SK-N-SH treated with all-trans-retinoic acid at 6 μM for 48 hours (cell line): ENCODE measurements at regions not wholly inside any gene's neighbourhood (a gene's known extent, or its start where the extent isn't known, plus 50 kb on each side); places are given as distances from the start of the nearest gene placed in this dataset.

Experiments used
- ARNTL ChIP-seq: fragments of 450-650 bp; formaldehyde crosslinking; IDR thresholded peaks from 2 replicates; pipeline ENCODE4 v1.5.0; 2020; ENCODE audit warnings: low read depth, mild to moderate bottlenecking, moderate library complexity, borderline replicate concordance
- OSR1 ChIP-seq: fragments of 250-450 bp; sonication (Bioruptor Pico); IDR thresholded peaks from 2 replicates; pipeline ENCODE4 v1.8.0; 2022; ENCODE audit warnings: moderate library complexity, mild to moderate bottlenecking, inconsistent platforms
- PPARA ChIP-seq: fragments of 250-450 bp; sonication (Bioruptor Pico); IDR thresholded peaks from 2 replicates; pipeline ENCODE4 v1.5.0; 2020; ENCODE audit warnings: mild to moderate bottlenecking, borderline replicate concordance
- RARB ChIP-seq: fragments of 250-450 bp; sonication (Bioruptor Pico); IDR thresholded peaks from 2 replicates; pipeline ENCODE4 v1.8.0; 2021; ENCODE audit warnings: mild to moderate bottlenecking, moderate library complexity
- TOX ChIP-seq: fragments of 250-450 bp; sonication (Bioruptor Pico); IDR thresholded peaks from 2 replicates; pipeline ENCODE4 v1.8.0; 2021; ENCODE audit warnings: mild to moderate bottlenecking, moderate library complexity, borderline replicate concordance
- ZFP30 ChIP-seq: fragments of 450-650 bp; formaldehyde crosslinking; IDR thresholded peaks from 2 replicates; pipeline ENCODE4 v1.5.0; 2022; ENCODE audit warnings: mild to moderate bottlenecking, moderate library complexity
- ZNF70 ChIP-seq: fragments of 450-650 bp; formaldehyde crosslinking; IDR thresholded peaks from 2 replicates; pipeline ENCODE4 v1.5.0; 2020; ENCODE audit warnings: mild to moderate bottlenecking, moderate library complexity
- TF ChIP-seq, protein P1 (sequence below): fragments of 250-450 bp; sonication (Bioruptor Pico); IDR thresholded peaks from 2 replicates; pipeline ENCODE4 v1.8.0; 2020; ENCODE audit warnings: mild to moderate bottlenecking, moderate library complexity, borderline replicate concordance
- TF ChIP-seq, protein P2 (sequence below): fragments of 250-450 bp; sonication (Bioruptor Pico); IDR thresholded peaks from 2 replicates; pipeline ENCODE4 v1.5.1; 2021; ENCODE audit warnings: mild to moderate bottlenecking, moderate library complexity

DNA sequence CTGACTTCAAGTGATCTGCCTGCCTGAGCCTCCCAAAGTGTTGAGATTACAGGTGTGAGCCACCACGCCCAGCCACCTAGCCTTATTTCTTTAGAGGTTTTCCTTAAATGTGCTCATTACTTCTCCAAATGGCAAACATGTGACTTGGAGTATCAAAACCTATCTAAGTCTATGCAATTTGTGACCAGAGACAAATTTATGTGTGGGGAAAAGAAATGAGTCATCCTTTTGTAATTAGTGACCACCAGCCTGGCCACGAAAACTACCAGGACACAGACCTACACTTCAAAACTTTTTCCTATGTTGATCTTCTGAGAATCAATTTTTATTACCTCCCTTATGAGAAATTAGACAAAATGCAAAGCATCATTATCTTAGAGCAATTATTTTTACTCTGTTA lies 64.6 kb upstream of the OGFRL1 start:
- TF ChIP-seq PPARA (CRISPR knock-in tag): no peak
- TF ChIP-seq ZNF70 (CRISPR knock-in tag): no peak
- TF ChIP-seq ARNTL (CRISPR knock-in tag): no peak
- no peak for TF ChIP-seq RARB (CRISPR knock-in tag)
- TF ChIP-seq, protein P1, sequence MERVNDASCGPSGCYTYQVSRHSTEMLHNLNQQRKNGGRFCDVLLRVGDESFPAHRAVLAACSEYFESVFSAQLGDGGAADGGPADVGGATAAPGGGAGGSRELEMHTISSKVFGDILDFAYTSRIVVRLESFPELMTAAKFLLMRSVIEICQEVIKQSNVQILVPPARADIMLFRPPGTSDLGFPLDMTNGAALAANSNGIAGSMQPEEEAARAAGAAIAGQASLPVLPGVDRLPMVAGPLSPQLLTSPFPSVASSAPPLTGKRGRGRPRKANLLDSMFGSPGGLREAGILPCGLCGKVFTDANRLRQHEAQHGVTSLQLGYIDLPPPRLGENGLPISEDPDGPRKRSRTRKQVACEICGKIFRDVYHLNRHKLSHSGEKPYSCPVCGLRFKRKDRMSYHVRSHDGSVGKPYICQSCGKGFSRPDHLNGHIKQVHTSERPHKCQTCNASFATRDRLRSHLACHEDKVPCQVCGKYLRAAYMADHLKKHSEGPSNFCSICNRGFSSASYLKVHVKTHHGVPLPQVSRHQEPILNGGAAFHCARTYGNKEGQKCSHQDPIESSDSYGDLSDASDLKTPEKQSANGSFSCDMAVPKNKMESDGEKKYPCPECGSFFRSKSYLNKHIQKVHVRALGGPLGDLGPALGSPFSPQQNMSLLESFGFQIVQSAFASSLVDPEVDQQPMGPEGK (CRISPR knock-in tag): no peak
- no peak for TF ChIP-seq ZFP30 (CRISPR knock-in tag)
- TF ChIP-seq, protein P2, sequence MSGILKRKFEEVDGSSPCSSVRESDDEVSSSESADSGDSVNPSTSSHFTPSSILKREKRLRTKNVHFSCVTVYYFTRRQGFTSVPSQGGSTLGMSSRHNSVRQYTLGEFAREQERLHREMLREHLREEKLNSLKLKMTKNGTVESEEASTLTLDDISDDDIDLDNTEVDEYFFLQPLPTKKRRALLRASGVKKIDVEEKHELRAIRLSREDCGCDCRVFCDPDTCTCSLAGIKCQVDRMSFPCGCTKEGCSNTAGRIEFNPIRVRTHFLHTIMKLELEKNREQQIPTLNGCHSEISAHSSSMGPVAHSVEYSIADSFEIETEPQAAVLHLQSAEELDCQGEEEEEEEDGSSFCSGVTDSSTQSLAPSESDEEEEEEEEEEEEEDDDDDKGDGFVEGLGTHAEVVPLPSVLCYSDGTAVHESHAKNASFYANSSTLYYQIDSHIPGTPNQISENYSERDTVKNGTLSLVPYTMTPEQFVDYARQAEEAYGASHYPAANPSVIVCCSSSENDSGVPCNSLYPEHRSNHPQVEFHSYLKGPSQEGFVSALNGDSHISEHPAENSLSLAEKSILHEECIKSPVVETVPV (CRISPR knock-in tag): no peak
- TF ChIP-seq TOX: no peak
- no peak for TF ChIP-seq OSR1 (CRISPR knock-in tag)
